Ovary (tissue), 7 donors: ENCODE measurements at regions not wholly inside any gene's neighbourhood (a gene's known extent, or its start where the extent isn't known, plus 50 kb on each side); places are given as distances from the start of the nearest gene placed in this dataset.

Experiments used
- DNase-seq, 5 donors: peaks; one replicate each; pipeline ENCODE4 v3.0.0-alpha.2; 2019 to 2020
- H3K27ac ChIP-seq, 2 donors: fragments of 200-600 bp; one replicate each; pipeline versions ENCODE4 v1.5.1 to v1.8.0; 2019 to 2022
- H3K27me3 ChIP-seq: fragments of 200-600 bp; one replicate; pipeline ENCODE4 v1.8.0; 2022
- H3K36me3 ChIP-seq: fragments of 200-600 bp; sonication (generic); one replicate; pipeline ENCODE4 v1.5.1; 2019
- H3K4me1 ChIP-seq: one replicate; pipeline ENCODE4 v1.8.1; 2013; ENCODE audit warnings: mild to moderate bottlenecking, moderate library complexity; ENCODE audit not compliant: insufficient read depth
- H3K4me3 ChIP-seq: fragments of 200-600 bp; sonication (generic); one replicate; pipeline ENCODE4 v1.5.1; 2017
- H3K9me3 ChIP-seq, 2 donors: fragments of 200-600 bp in 1 of 2; sonication (generic) in 1 of 2; one replicate each; pipeline versions ENCODE4 v1.5.1 to v1.8.1; 2013 to 2019; ENCODE audit warnings: mild to moderate bottlenecking in 1 of 2, moderate library complexity in 1 of 2
- CTCF ChIP-seq, 3 donors: fragments of 450-650 bp in 2 of 3; fragments of 200-600 bp in 1 of 3; IDR thresholded peaks; one replicate each; pipeline versions ENCODE4 v1.5.1 to v1.8.0; 2016 to 2022; ENCODE audit warnings: antibody characterized with exemption in 3 of 3, mild to moderate bottlenecking in 1 of 3
- EP300 ChIP-seq: sonication (generic); formaldehyde crosslinking; IDR thresholded peaks from one replicate; pipeline ENCODE4 v1.6.1; 2017; ENCODE audit warnings: antibody characterized with exemption
- POLR2A ChIP-seq: fragments of 450-650 bp; IDR thresholded peaks from one replicate; pipeline ENCODE4 v1.6.1; 2017; ENCODE audit warnings: antibody characterized with exemption, mild to moderate bottlenecking, moderate library complexity
- WGBS, 3 donors: extraction: QIAGEN DNeasy Blood & Tissue Kit in 1 of 3; methylation state at CpG; one replicate each; pipeline versions ENCODE4 v1.1.5 to v1.1.7; 2013 to 2017; 5-methylcytosine and 5-hydroxymethylcytosine counted together
- intact Hi-C, 4 donors: fragments of 100-400 bp; cut with DNase I; formaldehyde crosslinking; loops; one replicate each; pipeline versions ENCODE4 v1.11.0 to v1.15.1; 2022 to 2023
- donor health status: DM: no; HTN: no; CAD: no; lungs with moderate emphysema.
- donor health status: DM: no; HTN: no; CAD: no.
- donor health status: Bipolar disorder and iron deficiency.
- donor health status: DM: no; HTN: no; CAD: no.
- donor health status: DM: yes; HTN: yes; CAD: no.

- intact Hi-C loops = no loop called here
- H3K4me3 ChIP-seq = no peak overlapping the region
- H3K4me1 ChIP-seq = peaks cover 2% of the 10 kb centered on the region
- H3K27ac ChIP-seq = no peak overlapping the region
- no peaks in the 10 kb centered on the region for H3K9me3 ChIP-seq
- TF ChIP-seq EP300 (no peak), POLR2A (no peak), CTCF (IDR thresholded peaks at IDR 0.05) (no peak)
- H3K36me3 ChIP-seq = no peaks in the 10 kb centered on the region
- WGBS, 3 donors = 83 to 91% (median 89%) methylated on average over 1 of the region's 1 CpG
- DNase-seq = no peak
- H3K27me3 ChIP-seq = no peaks in the 10 kb centered on the region
These were observed 103.0 kb upstream of the RAPGEF2 start for GRCh38 chr4:158999849-159000248.

- H3K36me3 ChIP-seq = no peaks in the 10 kb centered on the region
- intact Hi-C loops = no loop called here
- no peaks in the 10 kb centered on the region for H3K4me1 ChIP-seq
- H3K27ac ChIP-seq = no peak overlapping the region
- no peak for DNase-seq
- no peaks in the 10 kb centered on the region for H3K27me3 ChIP-seq
- no peak overlapping the region for H3K4me3 ChIP-seq
- TF ChIP-seq CTCF (IDR thresholded peaks at IDR 0.05) (no peak), EP300 (no peak), POLR2A (no peak)
- WGBS, 3 donors = 56 to 63% (median 61%) methylated on average over 3 of the region's 3 CpGs
- H3K9me3 ChIP-seq = no peaks in the 10 kb centered on the region
These were observed 99.9 kb upstream of the RAPGEF2 start for GRCh38 chr4:159002950-159003349.

- Histone ChIP-seq H3K27ac (no peak overlapping the region), H3K36me3 (no peaks in the 10 kb centered on the region), H3K9me3 (no peaks in the 10 kb centered on the region), H3K4me3 (no peak overlapping the region), H3K4me1 (no peaks in the 10 kb centered on the region), H3K27me3 (no peaks in the 10 kb centered on the region)
- TF ChIP-seq POLR2A = no peak
- TF ChIP-seq CTCF (IDR thresholded peaks at IDR 0.05) = no peak
- TF ChIP-seq EP300 = no peak
- 63 to 69% (median 65%) methylated on average over 7 of the region's 7 CpGs for WGBS, 3 donors
- intact Hi-C loops = no loop called here
- no peak for DNase-seq
These were observed 99.2 kb upstream of the RAPGEF2 start for GRCh38 chr4:159003420-159004253.

- H3K27me3 ChIP-seq = no peaks in the 10 kb centered on the region
- no peak overlapping the region for H3K27ac ChIP-seq
- H3K4me3 ChIP-seq = no peak overlapping the region
- no peak for DNase-seq
- 88 to 91% (median 89%) methylated on average over 3 of the region's 3 CpGs for WGBS, 3 donors
- H3K36me3 ChIP-seq = no peaks in the 10 kb centered on the region
- H3K9me3 ChIP-seq = no peaks in the 10 kb centered on the region
- intact Hi-C loops = no loop called here
- TF ChIP-seq CTCF (IDR thresholded peaks at IDR 0.05) = no peak
- no peak for TF ChIP-seq EP300
- TF ChIP-seq POLR2A = no peak
- peaks cover 2% of the 10 kb centered on the region for H3K4me1 ChIP-seq
These were observed 96.7 kb upstream of the RAPGEF2 start for GRCh38 chr4:159006202-159006601.
